Kidney tubule cell (primary cell): ENCODE measurements at regions not wholly inside any gene's neighbourhood (a gene's known extent, or its start where the extent isn't known, plus 50 kb on each side); places are given as distances from the start of the nearest gene placed in this dataset.
A peak's percentile ranks its signal among the peaks of the same experiment; 100 is the strongest.

ENCODE experiments used
- DNase-seq: peaks from one replicate; pipeline ENCODE4 v3.0.0-alpha.2; 2018; ENCODE audit warnings: low spot score

- no peak for DNase-seq
Observed at GRCh38 chr10:45198486-45199204, 116.8 kb downstream of the OR13A1 start.

DNA sequence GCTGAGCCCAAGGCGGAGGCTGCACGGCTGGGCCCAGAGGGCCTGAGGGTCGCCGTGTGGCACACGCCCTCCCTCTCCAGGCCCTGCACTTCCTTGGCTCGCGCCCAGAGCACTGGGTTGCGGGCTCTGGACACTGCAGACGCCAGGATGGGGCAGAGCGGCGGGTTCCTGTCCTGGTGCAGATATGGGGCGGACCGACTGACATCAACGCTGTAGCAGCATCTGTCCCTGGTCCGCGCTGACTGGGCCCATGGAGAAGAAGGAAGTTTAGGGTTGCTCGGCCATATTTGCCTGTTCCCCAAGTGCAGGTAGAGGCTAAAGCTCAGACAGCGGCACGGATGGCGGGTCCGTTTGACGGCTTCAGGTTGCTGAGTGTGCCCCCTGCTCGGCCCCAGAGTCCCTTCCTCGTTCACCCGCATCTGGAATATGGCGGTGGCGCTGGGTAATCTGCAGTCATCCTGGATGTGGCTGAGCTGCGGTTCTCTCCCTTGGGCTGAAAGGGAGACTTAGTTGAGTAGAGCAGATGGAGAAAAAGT lies 116.1 kb downstream of the OR13A1 start:
- no peak for DNase-seq

GRCh38 chr10:45201271-45201670 lies 114.1 kb downstream of the OR13A1 start:
- no peak for DNase-seq

DNA sequence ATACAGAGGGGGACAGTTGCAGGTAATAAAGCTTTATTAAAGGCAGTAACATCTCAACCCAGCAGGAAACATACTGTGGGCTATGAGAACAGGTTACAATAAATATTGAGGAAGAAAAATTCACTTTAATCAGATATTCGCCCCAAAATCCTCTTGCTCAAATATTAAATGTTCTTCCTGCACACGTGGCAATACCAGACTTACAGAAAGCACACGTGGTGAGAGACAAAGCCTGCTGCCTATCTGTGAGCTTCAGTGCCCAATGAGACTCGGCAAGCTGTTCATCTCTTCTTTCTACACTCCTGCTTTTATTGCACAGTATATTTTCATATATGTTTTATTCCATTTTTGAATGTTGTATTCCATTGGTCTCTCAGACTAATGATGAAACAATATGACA lies 113.2 kb downstream of the OR13A1 start:
- DNase-seq: no peak

- no peak for DNase-seq
Observed at GRCh38 chr10:45204954-45205775, 110.2 kb downstream of the OR13A1 start.

GRCh38 chr10:45209888-45210287 lies 105.5 kb downstream of the OR13A1 start:
- DNase-seq: no peak

DNA sequence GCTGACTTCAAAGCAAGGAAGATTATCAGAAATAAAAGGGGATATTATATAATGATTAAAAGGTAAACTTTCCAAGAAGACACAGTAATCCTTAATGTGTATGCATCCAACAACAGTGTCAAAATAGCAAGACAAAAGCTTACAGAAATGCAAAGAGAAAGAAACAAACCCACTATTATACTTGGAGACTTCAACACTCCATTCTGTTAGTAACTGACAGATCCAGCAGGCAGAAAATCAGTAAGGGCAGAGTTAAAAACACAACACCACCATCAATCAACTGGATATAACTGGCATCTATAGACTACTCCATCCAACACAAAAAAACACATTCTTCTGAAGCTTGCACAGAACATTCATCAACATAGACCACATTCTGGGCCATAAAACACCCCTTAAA lies 103.8 kb downstream of the OR13A1 start:
- DNase-seq: no peak

DNA sequence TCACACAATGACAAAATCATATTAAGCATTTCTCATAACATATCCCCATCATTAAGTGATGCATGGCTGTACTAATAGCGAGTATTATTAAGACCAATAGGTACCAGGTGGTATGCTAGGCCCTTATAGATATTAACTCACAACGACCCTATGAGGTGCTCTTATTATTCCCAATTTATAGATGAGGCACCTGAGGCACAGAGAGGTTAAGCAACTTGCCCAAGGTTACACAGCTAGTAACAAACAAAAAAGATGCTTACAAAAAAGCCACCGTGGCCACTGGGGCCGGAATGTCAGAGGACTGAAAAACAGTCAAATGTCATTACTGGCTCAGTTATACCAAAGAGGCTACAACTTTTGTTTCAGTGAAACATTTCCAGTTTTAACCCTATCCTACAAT lies 96.0 kb downstream of the OR13A1 start:
- no peak for DNase-seq

DNA sequence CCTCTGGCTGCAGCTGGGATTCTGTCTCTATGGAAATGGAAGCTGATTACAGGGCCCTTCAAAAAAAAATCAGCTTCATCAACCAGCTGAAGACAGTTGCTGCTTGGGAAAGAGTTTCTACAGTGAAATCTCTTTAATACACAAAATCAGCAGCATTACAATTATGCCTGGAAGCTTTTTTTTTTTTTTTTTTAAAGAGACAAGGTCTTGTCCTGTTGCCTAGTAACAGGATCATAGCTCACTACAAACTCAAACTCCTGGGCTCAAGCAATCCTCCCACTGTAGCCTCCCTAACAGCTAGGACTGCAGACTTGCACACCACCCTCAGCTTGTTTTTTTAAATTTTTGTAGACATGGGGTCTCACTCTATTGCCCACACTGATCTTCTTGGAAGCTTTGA lies 94.5 kb downstream of the OR13A1 start:
- no peak for DNase-seq

GRCh38 chr10:45224219-45224841 lies 91.1 kb downstream of the OR13A1 start:
- DNase-seq: no peak

DNA sequence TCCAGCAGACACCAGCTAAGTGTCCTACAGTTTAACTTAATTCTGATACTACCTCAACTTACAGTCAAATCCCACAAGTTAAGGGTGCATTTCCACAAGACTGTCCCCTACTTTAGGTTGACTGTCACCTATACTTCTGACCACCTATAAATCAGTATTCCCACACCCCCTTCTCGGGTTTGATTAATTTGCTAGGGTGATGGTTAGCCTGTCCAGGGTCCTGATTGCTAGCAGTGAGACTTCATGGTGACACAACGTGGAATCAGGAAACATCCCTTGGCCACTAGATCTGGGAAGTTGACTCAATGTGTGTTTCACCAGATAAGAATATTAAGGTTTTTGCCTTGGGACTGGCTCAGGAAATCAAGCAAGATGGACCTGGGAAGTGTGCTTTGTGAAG lies 88.4 kb downstream of the OR13A1 start:
- no peak for DNase-seq

- DNase-seq: no peak
Observed at GRCh38 chr10:45227456-45227855, 88.0 kb downstream of the OR13A1 start.

- no peak for DNase-seq
Observed at GRCh38 chr10:45229823-45230222, 85.6 kb downstream of the OR13A1 start.

GRCh38 chr10:45235260-45235769 lies 80.1 kb downstream of the OR13A1 start:
- DNase-seq: peak; percentile 75

GRCh38 chr10:45235798-45236220 lies 79.6 kb downstream of the OR13A1 start:
- DNase-seq: peak; percentile 5

DNA sequence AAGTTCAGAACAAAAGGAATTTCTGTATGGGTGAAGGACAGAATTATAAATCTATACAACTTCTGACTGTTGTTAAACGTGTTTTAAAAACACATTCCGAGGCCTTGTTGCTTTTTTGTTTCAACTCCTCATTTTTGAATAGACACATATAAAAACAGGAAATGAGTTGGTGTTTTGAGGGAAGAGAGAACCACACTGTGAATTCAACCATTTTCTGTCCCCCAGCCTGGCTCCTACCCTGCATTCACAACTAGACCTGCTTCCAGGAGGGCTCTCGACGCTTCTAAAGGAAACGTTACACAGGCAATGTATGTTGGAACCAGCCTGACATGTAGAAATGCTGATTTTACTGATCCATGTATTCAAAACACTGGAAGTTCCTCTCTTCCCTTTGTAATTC lies 76.5 kb downstream of the OR13A1 start:
- no peak for DNase-seq

DNA sequence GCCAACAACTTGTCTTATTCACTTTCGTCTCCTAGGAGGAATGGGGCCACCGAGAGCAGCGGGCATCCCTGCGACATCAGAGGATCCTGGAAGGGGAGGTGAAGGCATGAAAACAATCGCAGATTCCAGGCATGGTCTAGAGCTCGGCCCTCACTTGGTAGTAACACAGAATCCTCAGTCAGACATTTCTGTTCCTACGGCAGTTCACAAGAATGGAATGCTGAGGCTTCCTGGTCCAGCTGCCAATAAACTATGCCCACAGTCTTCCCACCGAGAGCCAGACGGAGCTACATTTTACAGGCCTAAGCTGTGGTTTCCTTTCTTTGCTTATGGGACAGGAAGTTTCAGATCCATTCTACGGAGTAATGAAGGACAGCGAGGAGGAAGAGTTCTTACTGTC lies 75.8 kb downstream of the OR13A1 start:
- DNase-seq: no peak

DNA sequence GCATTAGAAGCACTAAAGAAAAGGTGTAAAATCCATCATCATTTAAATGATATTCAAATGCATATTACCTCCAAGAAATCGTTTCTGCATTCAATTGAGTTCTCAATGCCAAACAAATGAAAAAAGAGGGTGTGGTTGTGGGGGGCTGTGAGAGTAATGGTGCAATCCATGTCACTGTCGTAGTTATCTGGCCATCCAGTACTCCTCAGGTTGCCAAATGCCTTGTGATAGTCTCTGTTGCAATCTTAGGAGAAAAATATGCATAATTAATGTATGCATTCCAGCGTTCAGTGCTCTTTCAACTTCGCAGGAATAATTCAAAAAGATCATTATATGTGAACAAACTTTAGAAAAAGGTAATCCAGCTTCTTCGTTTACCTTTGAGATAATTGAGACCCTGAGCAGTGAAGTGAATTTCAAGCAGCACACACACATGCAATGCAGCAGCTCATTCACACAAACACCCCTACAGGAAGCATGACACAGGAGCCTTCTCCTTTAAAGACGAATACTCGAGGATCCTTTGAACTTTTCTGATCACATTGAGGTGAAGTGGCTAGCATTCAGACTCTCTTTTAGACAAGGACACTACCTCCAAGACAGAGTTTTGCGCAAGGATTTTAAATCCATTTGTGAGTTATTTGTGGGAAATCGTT lies 73.4 kb downstream of the OR13A1 start:
- DNase-seq: no peak

- no peak for DNase-seq
Observed at GRCh38 chr10:45243261-45243660, 72.1 kb downstream of the OR13A1 start.

GRCh38 chr10:45246522-45246921 lies 68.9 kb downstream of the OR13A1 start:
- no peak for DNase-seq

DNA sequence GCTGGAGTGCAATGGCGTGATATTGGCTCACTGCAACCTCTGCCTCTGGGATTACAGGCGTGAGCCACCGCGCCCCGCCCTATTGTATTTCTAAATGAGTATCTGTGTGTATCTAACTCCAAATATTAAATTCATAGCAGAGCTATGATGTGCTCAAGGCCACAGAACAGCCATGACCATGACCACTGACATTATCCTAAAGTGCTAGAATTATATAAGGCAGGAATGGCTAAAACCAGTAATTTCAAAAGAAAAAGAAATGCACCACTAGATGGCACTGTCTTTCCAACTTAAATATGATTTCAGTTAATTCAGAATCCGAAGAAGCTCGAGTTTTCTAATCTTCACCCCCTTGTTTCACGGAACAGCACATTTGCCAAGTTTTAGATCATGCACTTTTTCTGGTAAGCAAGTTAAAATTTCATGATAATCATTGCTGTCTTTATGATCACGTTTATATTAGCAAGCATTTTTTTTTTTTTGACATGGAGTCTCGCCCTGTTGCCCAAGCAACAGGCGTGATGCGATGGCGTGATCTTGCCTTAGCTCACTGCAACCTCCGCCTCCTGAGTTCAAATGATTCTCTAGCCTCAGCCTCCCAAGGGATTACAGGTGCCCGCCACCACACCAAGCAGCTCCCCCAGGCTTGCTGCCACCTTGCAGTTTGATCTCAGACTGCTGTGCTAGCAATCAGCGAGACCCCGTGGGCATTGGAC lies 65.3 kb downstream of the OR13A1 start:
- DNase-seq: peak; percentile 69
